Vagina (tissue), 2 donors: ENCODE measurements at regions not wholly inside any gene's neighbourhood (a gene's known extent, or its start where the extent isn't known, plus 50 kb on each side); places are given as distances from the start of the nearest gene placed in this dataset.

ENCODE experiments used
- CTCF ChIP-seq, 3 experiments: fragments of 450-650 bp in 2 of 3; fragments of 200-600 bp in 1 of 3; sonication (generic) in 1 of 3; IDR thresholded peaks; one replicate each; pipeline ENCODE4 v1.5.1; 2017 to 2019; ENCODE audit warnings: antibody characterized with exemption in 3 of 3, mild to moderate bottlenecking in 2 of 3, moderate library complexity in 2 of 3
- POLR2A ChIP-seq, 2 donors: fragments of 450-650 bp; IDR thresholded peaks; one replicate each; pipeline ENCODE4 v1.6.1; 2017; ENCODE audit warnings: antibody characterized with exemption in 2 of 2, mild to moderate bottlenecking in 2 of 2, moderate library complexity in 2 of 2
- POLR2AphosphoS5 ChIP-seq, 2 donors: sonication (generic); formaldehyde crosslinking; IDR thresholded peaks; one replicate each; pipeline ENCODE4 v1.9.0; 2017; ENCODE audit warnings: antibody characterized with exemption in 2 of 2, mild to moderate bottlenecking in 2 of 2, low read depth in 1 of 2; ENCODE audit not compliant: insufficient read depth in 1 of 2

DNA sequence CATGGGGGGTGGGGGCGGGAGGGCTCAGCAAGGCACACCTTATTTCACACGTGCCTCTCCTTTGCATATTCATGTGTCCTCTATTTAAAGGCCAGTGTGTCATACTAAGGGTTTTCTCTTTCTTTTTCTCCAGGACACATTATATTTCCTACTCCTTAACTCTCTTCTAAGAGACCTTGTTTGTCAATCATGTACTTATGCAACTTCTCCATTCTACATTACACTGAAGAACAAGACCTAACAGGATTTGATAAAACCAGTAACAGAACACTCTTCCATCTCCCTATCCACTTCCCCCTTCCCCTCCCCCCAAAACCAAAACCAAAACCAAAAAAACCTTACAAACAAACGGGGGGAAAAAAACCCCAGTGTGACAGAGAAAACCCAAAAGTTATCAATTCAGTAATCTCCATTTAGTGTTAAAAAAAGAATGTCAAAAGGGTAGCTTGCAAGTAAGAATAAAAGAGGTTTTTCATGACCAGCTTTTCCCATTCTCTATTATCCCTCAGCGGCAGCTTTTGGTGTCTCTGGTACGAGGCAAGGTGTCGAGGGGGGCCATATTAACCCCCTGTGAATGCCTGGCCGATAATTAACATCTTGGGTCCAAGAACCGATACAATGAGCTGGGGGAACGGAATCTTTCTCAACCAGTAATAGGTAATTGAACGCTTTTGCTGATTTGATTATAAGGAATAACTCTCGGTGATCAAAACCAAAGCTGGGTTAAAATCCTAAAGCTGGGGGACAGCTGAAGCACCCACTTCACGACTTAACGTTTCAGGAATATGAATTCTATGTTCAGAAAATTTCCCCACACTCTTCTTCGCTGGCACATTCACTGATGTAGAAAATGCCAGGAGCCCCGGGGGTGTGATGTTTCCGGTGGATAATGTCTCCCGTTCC is 191.0 kb upstream of the TCF4 start:
- TF ChIP-seq CTCF (IDR thresholded peaks at IDR 0.05) (no peak), POLR2AphosphoS5 (IDR thresholded peaks at IDR 0.05; ENCODE audit: insufficient read depth in 1 of 2, low read depth in 1 of 2) (no peak), POLR2A (IDR thresholded peaks at IDR 0.05) (no peak)
